ENCODE measurements at regions not wholly inside any gene's neighbourhood (a gene's known extent, or its start where the extent isn't known, plus 50 kb on each side); places are given as distances from the start of the nearest gene placed in this dataset.

DNA sequence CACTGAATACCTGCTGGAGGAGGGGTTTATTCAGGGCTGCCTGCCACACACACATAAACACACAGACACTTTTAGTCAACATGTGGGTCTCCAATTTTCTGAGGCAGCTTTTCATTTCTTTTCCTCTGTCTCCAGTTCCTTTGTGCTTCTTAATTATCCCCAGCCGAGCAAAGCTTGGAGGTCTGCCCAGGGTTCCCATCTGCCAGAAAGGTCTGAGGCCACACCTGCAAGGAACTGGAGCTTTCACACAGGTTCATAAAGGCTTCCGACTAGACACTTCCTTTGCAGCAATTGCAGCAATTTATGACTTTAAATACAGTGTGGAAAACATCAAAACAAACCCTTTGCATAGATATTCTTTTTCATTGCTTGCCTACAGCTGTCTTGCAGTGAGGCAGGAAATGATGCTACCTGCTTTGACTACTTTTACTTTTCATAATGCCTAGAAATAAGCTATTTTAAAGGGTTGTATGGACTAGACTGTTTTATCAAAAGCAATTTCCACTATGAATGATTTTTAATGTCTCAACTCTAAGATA, 1318.9 kb downstream of the AACS start:
- H3K36me3 ChIP-seq (replicated peaks in 1 of 2; ENCODE audit: control extremely low read depth in 1 of 2, control insufficient read depth in 1 of 2, extremely low read depth in 1 of 2, insufficient read depth in 2 of 2, low read length in 1 of 2) = no peaks in the 10 kb centered on the region
- H3K4me1 ChIP-seq (ENCODE audit: control insufficient read depth in 2 of 2, insufficient read depth in 2 of 2, low read length in 2 of 2) = no peaks in the 10 kb centered on the region
- peaks cover 16% of the 10 kb centered on the region for H3K9me3 Mint-ChIP-seq (ENCODE audit: insufficient read depth)
- POLR2A ChIA-PET = no interaction called here
- H3K9me3 ChIP-seq (ENCODE audit: control extremely low read depth in 1 of 3, control insufficient read depth in 2 of 3, insufficient read depth in 1 of 3, low read length in 2 of 3) = peaks cover 0 to 3% (median 0%) of the 10 kb centered on the region in 3 donors
- H3K4me3 ChIP-seq (ENCODE audit: control extremely low read depth in 1 of 5, extremely low read depth in 1 of 5, insufficient read depth in 1 of 5, low read depth in 2 of 5, low read length in 4 of 5) = no peak overlapping the region
- no peak for DNase-seq
- no peaks in the 10 kb centered on the region for H3K27me3 ChIP-seq (replicated peaks in 1 of 4; ENCODE audit: control extremely low read depth in 1 of 4, control insufficient read depth in 3 of 4, insufficient read depth in 4 of 4, low read length in 3 of 4)
- no peak overlapping the region for H3K27ac Mint-ChIP-seq
- H3K27ac ChIP-seq (ENCODE audit: low read length in 2 of 2) = no peak overlapping the region
- no peak overlapping the region for H3K9ac ChIP-seq (ENCODE audit: low read length)
- H3K79me2 ChIP-seq (ENCODE audit: control insufficient read depth, insufficient read depth, low read length) = no peaks in the 10 kb centered on the region
- no peaks in the 10 kb centered on the region for H3K27me3 Mint-ChIP-seq
- H3K4me2 ChIP-seq (replicated peaks; ENCODE audit: low read depth, low read length, poor library complexity, severe bottlenecking) = no peak overlapping the region
- intact Hi-C loops (cut with micrococcal nuclease) = no loop called here
- no peak for ATAC-seq (ENCODE audit: low read depth)
- 88% methylated on average over 2 of the region's 2 CpGs for WGBS (ENCODE audit: insufficient coverage)
- CTCF ChIA-PET = no interaction called here
- no peak for TF ChIP-seq EZH2 (IDR thresholded peaks at IDR 0.05; ENCODE audit: borderline replicate concordance, insufficient read depth, low read depth, low read length, poor library complexity, severe bottlenecking)
- TF ChIP-seq, protein P1, sequence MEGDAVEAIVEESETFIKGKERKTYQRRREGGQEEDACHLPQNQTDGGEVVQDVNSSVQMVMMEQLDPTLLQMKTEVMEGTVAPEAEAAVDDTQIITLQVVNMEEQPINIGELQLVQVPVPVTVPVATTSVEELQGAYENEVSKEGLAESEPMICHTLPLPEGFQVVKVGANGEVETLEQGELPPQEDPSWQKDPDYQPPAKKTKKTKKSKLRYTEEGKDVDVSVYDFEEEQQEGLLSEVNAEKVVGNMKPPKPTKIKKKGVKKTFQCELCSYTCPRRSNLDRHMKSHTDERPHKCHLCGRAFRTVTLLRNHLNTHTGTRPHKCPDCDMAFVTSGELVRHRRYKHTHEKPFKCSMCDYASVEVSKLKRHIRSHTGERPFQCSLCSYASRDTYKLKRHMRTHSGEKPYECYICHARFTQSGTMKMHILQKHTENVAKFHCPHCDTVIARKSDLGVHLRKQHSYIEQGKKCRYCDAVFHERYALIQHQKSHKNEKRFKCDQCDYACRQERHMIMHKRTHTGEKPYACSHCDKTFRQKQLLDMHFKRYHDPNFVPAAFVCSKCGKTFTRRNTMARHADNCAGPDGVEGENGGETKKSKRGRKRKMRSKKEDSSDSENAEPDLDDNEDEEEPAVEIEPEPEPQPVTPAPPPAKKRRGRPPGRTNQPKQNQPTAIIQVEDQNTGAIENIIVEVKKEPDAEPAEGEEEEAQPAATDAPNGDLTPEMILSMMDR (IDR thresholded peaks at IDR 0.05) = no peak
- H3K4me1 Mint-ChIP-seq = no peaks in the 10 kb centered on the region
- H3K4me3 Mint-ChIP-seq = no peak overlapping the region
- no peak overlapping the region for H2AFZ ChIP-seq (ENCODE audit: insufficient read depth, low read depth, low read length, poor library complexity, severe bottlenecking)
- H4K20me1 ChIP-seq (ENCODE audit: control insufficient read depth, insufficient read depth, low read length, poor library complexity, severe bottlenecking) = no peaks in the 10 kb centered on the region

DNA sequence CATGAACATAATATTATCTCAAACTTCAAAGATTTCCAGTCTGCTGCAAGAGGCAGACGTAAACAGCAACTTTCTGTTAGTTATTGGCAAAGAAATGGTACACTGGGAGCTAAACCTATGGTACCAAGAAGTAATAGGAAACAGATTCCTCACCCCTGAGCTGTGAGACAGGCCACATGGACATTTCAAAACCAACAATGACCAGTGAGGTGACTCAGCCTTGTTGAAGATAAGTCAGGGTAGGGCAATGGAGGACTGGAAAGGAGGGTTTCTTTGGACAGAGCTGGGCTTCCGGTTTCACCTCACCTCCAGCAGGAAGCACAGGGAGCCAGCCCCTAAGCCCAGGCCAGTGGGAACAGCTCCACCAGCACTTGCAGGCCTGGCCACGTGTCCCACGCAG, 1320.5 kb downstream of the AACS start:
- no peak for DNase-seq
- H4K20me1 ChIP-seq (ENCODE audit: control insufficient read depth, insufficient read depth, low read length, poor library complexity, severe bottlenecking) = no peaks in the 10 kb centered on the region
- no peak overlapping the region for H3K9ac ChIP-seq (ENCODE audit: low read length)
- Mint-ChIP-seq H3K9me3 (ENCODE audit: insufficient read depth) (peaks cover 14% of the 10 kb centered on the region), H3K27ac (no peak overlapping the region), H3K4me3 (no peak overlapping the region), H3K4me1 (no peaks in the 10 kb centered on the region), H3K27me3 (no peaks in the 10 kb centered on the region)
- no peaks in the 10 kb centered on the region for H3K36me3 ChIP-seq (replicated peaks in 1 of 2; ENCODE audit: control extremely low read depth in 1 of 2, control insufficient read depth in 1 of 2, extremely low read depth in 1 of 2, insufficient read depth in 2 of 2, low read length in 1 of 2)
- no peak for ATAC-seq (ENCODE audit: low read depth)
- H3K4me1 ChIP-seq (ENCODE audit: control insufficient read depth in 2 of 2, insufficient read depth in 2 of 2, low read length in 2 of 2) = no peaks in the 10 kb centered on the region
- 79% methylated on average over 3 of the region's 4 CpGs for WGBS (ENCODE audit: insufficient coverage)
- H3K27ac ChIP-seq (ENCODE audit: low read length in 2 of 2) = no peak overlapping the region
- H3K9me3 ChIP-seq (ENCODE audit: control extremely low read depth in 1 of 3, control insufficient read depth in 2 of 3, insufficient read depth in 1 of 3, low read length in 2 of 3) = peaks cover 0 to 3% (median 0%) of the 10 kb centered on the region in 3 donors
- intact Hi-C loops (cut with micrococcal nuclease) = no loop called here
- ChIA-PET POLR2A (no interaction called here), CTCF (no interaction called here)
- TF ChIP-seq, protein P1 (IDR thresholded peaks at IDR 0.05) = no peak
- no peak for TF ChIP-seq EZH2 (IDR thresholded peaks at IDR 0.05; ENCODE audit: borderline replicate concordance, insufficient read depth, low read depth, low read length, poor library complexity, severe bottlenecking)
- no peaks in the 10 kb centered on the region for H3K79me2 ChIP-seq (ENCODE audit: control insufficient read depth, insufficient read depth, low read length)
- no peak overlapping the region for H3K4me3 ChIP-seq (ENCODE audit: control extremely low read depth in 1 of 5, extremely low read depth in 1 of 5, insufficient read depth in 1 of 5, low read depth in 2 of 5, low read length in 4 of 5)
- H2AFZ ChIP-seq (ENCODE audit: insufficient read depth, low read depth, low read length, poor library complexity, severe bottlenecking) = no peak overlapping the region
- no peak overlapping the region for H3K4me2 ChIP-seq (replicated peaks; ENCODE audit: low read depth, low read length, poor library complexity, severe bottlenecking)
- H3K27me3 ChIP-seq (replicated peaks in 1 of 4; ENCODE audit: control extremely low read depth in 1 of 4, control insufficient read depth in 3 of 4, insufficient read depth in 4 of 4, low read length in 3 of 4) = no peaks in the 10 kb centered on the region

Measured in B cell (primary cell).